ENCODE measurements at regions not wholly inside any gene's neighbourhood (a gene's known extent, or its start where the extent isn't known, plus 50 kb on each side); places are given as distances from the start of the nearest gene placed in this dataset.

GRCh38 chr3:177300842-177301241, 103.6 kb upstream of the TBL1XR1 start:
- Histone ChIP-seq H3K4me1 (ENCODE audit: insufficient read depth, low read length, poor library complexity, severe bottlenecking) (no peaks in the 10 kb centered on the region), H3K9me3 (ENCODE audit: low read depth, low read length, poor library complexity, severe bottlenecking) (no peaks in the 10 kb centered on the region), H3K27ac (ENCODE audit: low read depth, low read length, poor library complexity, severe bottlenecking) (no peak overlapping the region), H3K36me3 (ENCODE audit: insufficient read depth, low read length, poor library complexity, severe bottlenecking) (no peaks in the 10 kb centered on the region), H3K4me3 (ENCODE audit: low read depth, low read length, poor library complexity, severe bottlenecking) (no peak overlapping the region), H3K27me3 (replicated peaks; ENCODE audit: insufficient read depth, low read depth, low read length, poor library complexity) (no peaks in the 10 kb centered on the region)
- CTCF ChIA-PET, result no interaction called here
- POLR2A ChIA-PET (ENCODE audit: low non-redundant PET), result no interaction called here
- intact Hi-C loops (cut with micrococcal nuclease; ENCODE audit: unreplicated experiment), result no loop called here
- TF ChIP-seq CTCF (conservative IDR thresholded peaks at IDR 0.05; ENCODE audit: low read depth, low read length) (no peak), EZH2 (IDR thresholded peaks at IDR 0.05; ENCODE audit: borderline replicate concordance, low read depth, low read length, poor library complexity, severe bottlenecking) (no peak)
- DNase-seq (ENCODE audit: low spot score), result no peak
- BruUV-seq (replicated peaks), result no TSS peak

DNA sequence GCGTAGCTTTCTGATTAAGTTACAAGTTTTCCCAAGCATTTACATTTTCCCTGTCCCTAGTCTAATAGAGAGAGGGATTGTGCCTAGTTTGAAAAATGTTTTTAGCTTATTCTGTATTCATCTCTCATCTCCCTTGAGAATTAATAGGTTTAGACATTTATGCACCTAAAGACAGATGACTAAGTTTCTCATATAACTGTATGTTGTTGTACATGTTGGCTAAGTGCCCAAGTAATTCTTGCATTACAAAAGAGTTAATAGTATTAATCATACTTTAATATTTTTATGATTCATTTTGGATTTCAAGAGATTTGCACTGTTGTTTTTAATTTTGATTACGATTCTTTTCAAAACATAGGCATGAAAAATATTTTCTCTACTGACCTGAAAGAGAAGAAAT, 109.0 kb upstream of the TBL1XR1 start:
- H3K27me3 ChIP-seq (replicated peaks; ENCODE audit: insufficient read depth, low read depth, low read length, poor library complexity), result no peaks in the 10 kb centered on the region
- no peaks in the 10 kb centered on the region for H3K4me1 ChIP-seq (ENCODE audit: insufficient read depth, low read length, poor library complexity, severe bottlenecking)
- no peaks in the 10 kb centered on the region for H3K36me3 ChIP-seq (ENCODE audit: insufficient read depth, low read length, poor library complexity, severe bottlenecking)
- no peak overlapping the region for H3K27ac ChIP-seq (ENCODE audit: low read depth, low read length, poor library complexity, severe bottlenecking)
- CTCF ChIA-PET, result no interaction called here
- DNase-seq (ENCODE audit: low spot score), result no peak
- no peak overlapping the region for H3K4me3 ChIP-seq (ENCODE audit: low read depth, low read length, poor library complexity, severe bottlenecking)
- intact Hi-C loops (cut with micrococcal nuclease; ENCODE audit: unreplicated experiment), result no loop called here
- POLR2A ChIA-PET (ENCODE audit: low non-redundant PET), result no interaction called here
- H3K9me3 ChIP-seq (ENCODE audit: low read depth, low read length, poor library complexity, severe bottlenecking), result no peaks in the 10 kb centered on the region
- TF ChIP-seq EZH2 (IDR thresholded peaks at IDR 0.05; ENCODE audit: borderline replicate concordance, low read depth, low read length, poor library complexity, severe bottlenecking) (no peak), CTCF (conservative IDR thresholded peaks at IDR 0.05; ENCODE audit: low read depth, low read length) (no peak)
- BruUV-seq (replicated peaks), result no TSS peak

DNA sequence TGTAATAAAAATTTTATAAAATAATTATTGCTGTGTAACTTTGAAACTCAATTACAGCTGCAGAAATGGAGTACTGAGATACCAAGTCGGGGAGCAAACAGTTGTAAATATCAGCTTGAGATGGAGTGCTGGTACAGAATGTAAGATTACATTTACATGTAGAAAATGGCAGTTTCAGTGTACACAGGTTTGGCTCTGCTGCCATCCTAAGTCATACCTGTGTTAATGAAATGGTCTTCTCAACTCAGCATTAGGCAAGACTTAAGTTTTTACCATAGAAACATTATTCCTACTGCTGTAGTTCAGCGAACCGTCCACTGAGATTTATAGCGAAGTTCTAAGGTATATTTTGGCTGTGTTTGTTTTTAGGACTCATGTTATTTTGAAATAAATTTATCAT, 110.1 kb upstream of the TBL1XR1 start:
- no peak for TF ChIP-seq EZH2 (IDR thresholded peaks at IDR 0.05; ENCODE audit: borderline replicate concordance, low read depth, low read length, poor library complexity, severe bottlenecking)
- no peak for TF ChIP-seq CTCF (conservative IDR thresholded peaks at IDR 0.05; ENCODE audit: low read depth, low read length)
- H3K27me3 ChIP-seq (replicated peaks; ENCODE audit: insufficient read depth, low read depth, low read length, poor library complexity), result no peaks in the 10 kb centered on the region
- no TSS peak for BruUV-seq (replicated peaks)
- intact Hi-C loops (cut with micrococcal nuclease; ENCODE audit: unreplicated experiment), result no loop called here
- no peak for DNase-seq (ENCODE audit: low spot score)
- no peaks in the 10 kb centered on the region for H3K4me1 ChIP-seq (ENCODE audit: insufficient read depth, low read length, poor library complexity, severe bottlenecking)
- CTCF ChIA-PET, result no interaction called here
- no peaks in the 10 kb centered on the region for H3K9me3 ChIP-seq (ENCODE audit: low read depth, low read length, poor library complexity, severe bottlenecking)
- H3K27ac ChIP-seq (ENCODE audit: low read depth, low read length, poor library complexity, severe bottlenecking), result no peak overlapping the region
- POLR2A ChIA-PET (ENCODE audit: low non-redundant PET), result no interaction called here
- no peaks in the 10 kb centered on the region for H3K36me3 ChIP-seq (ENCODE audit: insufficient read depth, low read length, poor library complexity, severe bottlenecking)
- H3K4me3 ChIP-seq (ENCODE audit: low read depth, low read length, poor library complexity, severe bottlenecking), result no peak overlapping the region

Measured in A673 (cell line).